ENCODE measurements at regions not wholly inside any gene's neighbourhood (a gene's known extent, or its start where the extent isn't known, plus 50 kb on each side); places are given as distances from the start of the nearest gene placed in this dataset.

DNA sequence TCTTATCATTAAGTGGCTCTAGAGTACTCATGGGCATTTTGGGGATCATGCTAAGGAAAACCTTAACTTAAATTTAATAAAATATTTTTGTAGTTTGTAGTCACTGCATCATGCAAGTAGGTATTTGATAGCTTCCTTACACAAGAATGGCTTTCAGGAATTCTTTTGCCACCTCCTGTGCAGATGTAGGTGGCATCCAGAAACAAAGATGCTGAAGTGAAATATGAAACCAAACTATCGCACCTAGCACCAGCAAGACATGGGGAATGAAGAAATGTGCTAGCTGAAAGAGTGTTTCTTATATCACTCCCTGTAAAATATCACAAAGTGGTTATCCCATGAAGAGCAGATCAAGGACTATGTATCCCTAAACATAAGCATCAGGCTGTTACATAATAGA, 924.5 kb upstream of the PRR20A start:
- no peaks in the 10 kb centered on the region for H3K4me1 Mint-ChIP-seq
- Histone ChIP-seq H3K9ac (ENCODE audit: low read length) (no peak overlapping the region), H3K27ac (ENCODE audit: low read length in 2 of 2) (no peak overlapping the region), H3K4me1 (ENCODE audit: control insufficient read depth in 2 of 2, insufficient read depth in 2 of 2, low read length in 2 of 2) (no peaks in the 10 kb centered on the region), H3K27me3 (replicated peaks in 1 of 4; ENCODE audit: control extremely low read depth in 1 of 4, control insufficient read depth in 3 of 4, insufficient read depth in 4 of 4, low read length in 3 of 4) (no peaks in the 10 kb centered on the region), H3K79me2 (ENCODE audit: control insufficient read depth, insufficient read depth, low read length) (no peaks in the 10 kb centered on the region), H2AFZ (ENCODE audit: insufficient read depth, low read depth, low read length, poor library complexity, severe bottlenecking) (no peak overlapping the region), H3K36me3 (replicated peaks in 1 of 2; ENCODE audit: control extremely low read depth in 1 of 2, control insufficient read depth in 1 of 2, extremely low read depth in 1 of 2, insufficient read depth in 2 of 2, low read length in 1 of 2) (no peaks in the 10 kb centered on the region), H3K4me3 (ENCODE audit: control extremely low read depth in 1 of 5, extremely low read depth in 1 of 5, insufficient read depth in 1 of 5, low read depth in 2 of 5, low read length in 4 of 5) (no peak overlapping the region), H3K9me3 (ENCODE audit: control extremely low read depth in 1 of 3, control insufficient read depth in 2 of 3, insufficient read depth in 1 of 3, low read length in 2 of 3) (peaks cover 0 to 2% (median 0%) of the 10 kb centered on the region in 3 donors), H4K20me1 (ENCODE audit: control insufficient read depth, insufficient read depth, low read length, poor library complexity, severe bottlenecking) (no peaks in the 10 kb centered on the region), H3K4me2 (replicated peaks; ENCODE audit: low read depth, low read length, poor library complexity, severe bottlenecking) (no peak overlapping the region)
- H3K27ac Mint-ChIP-seq: no peak overlapping the region
- intact Hi-C loops (cut with micrococcal nuclease): no loop called here
- WGBS (ENCODE audit: insufficient coverage): no CpG with 5 or more reads among the region's 1 CpG
- H3K27me3 Mint-ChIP-seq: no peaks in the 10 kb centered on the region
- TF ChIP-seq, protein P1, sequence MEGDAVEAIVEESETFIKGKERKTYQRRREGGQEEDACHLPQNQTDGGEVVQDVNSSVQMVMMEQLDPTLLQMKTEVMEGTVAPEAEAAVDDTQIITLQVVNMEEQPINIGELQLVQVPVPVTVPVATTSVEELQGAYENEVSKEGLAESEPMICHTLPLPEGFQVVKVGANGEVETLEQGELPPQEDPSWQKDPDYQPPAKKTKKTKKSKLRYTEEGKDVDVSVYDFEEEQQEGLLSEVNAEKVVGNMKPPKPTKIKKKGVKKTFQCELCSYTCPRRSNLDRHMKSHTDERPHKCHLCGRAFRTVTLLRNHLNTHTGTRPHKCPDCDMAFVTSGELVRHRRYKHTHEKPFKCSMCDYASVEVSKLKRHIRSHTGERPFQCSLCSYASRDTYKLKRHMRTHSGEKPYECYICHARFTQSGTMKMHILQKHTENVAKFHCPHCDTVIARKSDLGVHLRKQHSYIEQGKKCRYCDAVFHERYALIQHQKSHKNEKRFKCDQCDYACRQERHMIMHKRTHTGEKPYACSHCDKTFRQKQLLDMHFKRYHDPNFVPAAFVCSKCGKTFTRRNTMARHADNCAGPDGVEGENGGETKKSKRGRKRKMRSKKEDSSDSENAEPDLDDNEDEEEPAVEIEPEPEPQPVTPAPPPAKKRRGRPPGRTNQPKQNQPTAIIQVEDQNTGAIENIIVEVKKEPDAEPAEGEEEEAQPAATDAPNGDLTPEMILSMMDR (IDR thresholded peaks at IDR 0.05): no peak
- TF ChIP-seq EZH2 (IDR thresholded peaks at IDR 0.05; ENCODE audit: borderline replicate concordance, insufficient read depth, low read depth, low read length, poor library complexity, severe bottlenecking): no peak
- no peak for DNase-seq
- CTCF ChIA-PET: no interaction called here
- peaks cover 7% of the 10 kb centered on the region for H3K9me3 Mint-ChIP-seq (ENCODE audit: insufficient read depth)
- POLR2A ChIA-PET: no interaction called here
- no peak overlapping the region for H3K4me3 Mint-ChIP-seq
- no peak for ATAC-seq (ENCODE audit: low read depth)

DNA sequence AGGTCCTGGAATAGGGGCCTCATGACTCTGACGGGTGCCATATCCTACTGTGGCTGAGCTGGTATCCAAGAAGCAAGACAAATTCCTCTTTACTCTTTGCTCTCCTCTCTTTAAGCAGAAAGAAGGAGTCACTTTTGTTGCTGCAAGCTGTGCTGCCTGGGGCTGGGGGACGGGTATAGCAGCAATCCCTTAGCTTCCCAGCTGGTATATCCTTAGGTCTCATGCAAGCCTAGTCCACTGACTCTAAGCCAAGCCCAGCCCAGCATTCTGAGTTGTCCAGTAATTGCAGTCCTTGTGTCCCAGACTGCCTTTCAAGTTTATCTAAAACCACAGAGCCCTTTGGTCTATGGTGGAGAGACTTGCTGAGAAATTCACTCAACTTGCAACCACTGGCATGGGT, 893.0 kb upstream of the PRR20A start:
- H3K4me1 ChIP-seq (ENCODE audit: control insufficient read depth in 2 of 2, insufficient read depth in 2 of 2, low read length in 2 of 2): no peaks in the 10 kb centered on the region
- TF ChIP-seq EZH2 (IDR thresholded peaks at IDR 0.05; ENCODE audit: borderline replicate concordance, insufficient read depth, low read depth, low read length, poor library complexity, severe bottlenecking): no peak
- no peaks in the 10 kb centered on the region for H3K27me3 Mint-ChIP-seq
- no peaks in the 10 kb centered on the region for H3K79me2 ChIP-seq (ENCODE audit: control insufficient read depth, insufficient read depth, low read length)
- H3K9ac ChIP-seq (ENCODE audit: low read length): no peak overlapping the region
- no peaks in the 10 kb centered on the region for H3K4me1 Mint-ChIP-seq
- no peaks in the 10 kb centered on the region for H3K27me3 ChIP-seq (replicated peaks in 1 of 4; ENCODE audit: control extremely low read depth in 1 of 4, control insufficient read depth in 3 of 4, insufficient read depth in 4 of 4, low read length in 3 of 4)
- H3K36me3 ChIP-seq (replicated peaks in 1 of 2; ENCODE audit: control extremely low read depth in 1 of 2, control insufficient read depth in 1 of 2, extremely low read depth in 1 of 2, insufficient read depth in 2 of 2, low read length in 1 of 2): no peaks in the 10 kb centered on the region
- H3K4me2 ChIP-seq (replicated peaks; ENCODE audit: low read depth, low read length, poor library complexity, severe bottlenecking): no peak overlapping the region
- no peak overlapping the region for H3K27ac ChIP-seq (ENCODE audit: low read length in 2 of 2)
- ChIA-PET CTCF (no interaction called here), POLR2A (no interaction called here)
- intact Hi-C loops (cut with micrococcal nuclease): no loop called here
- no peak overlapping the region for H3K27ac Mint-ChIP-seq
- H4K20me1 ChIP-seq (ENCODE audit: control insufficient read depth, insufficient read depth, low read length, poor library complexity, severe bottlenecking): no peaks in the 10 kb centered on the region
- DNase-seq: no peak
- H3K4me3 Mint-ChIP-seq: no peak overlapping the region
- 82% methylated on average over 2 of the region's 2 CpGs for WGBS (ENCODE audit: insufficient coverage)
- no peak overlapping the region for H2AFZ ChIP-seq (ENCODE audit: insufficient read depth, low read depth, low read length, poor library complexity, severe bottlenecking)
- H3K9me3 ChIP-seq (ENCODE audit: control extremely low read depth in 1 of 3, control insufficient read depth in 2 of 3, insufficient read depth in 1 of 3, low read length in 2 of 3): peaks cover 0 to 4% (median 0%) of the 10 kb centered on the region in 3 donors
- ATAC-seq (ENCODE audit: low read depth): no peak
- H3K4me3 ChIP-seq (ENCODE audit: control extremely low read depth in 1 of 5, extremely low read depth in 1 of 5, insufficient read depth in 1 of 5, low read depth in 2 of 5, low read length in 4 of 5): no peak overlapping the region
- H3K9me3 Mint-ChIP-seq (ENCODE audit: insufficient read depth): peaks cover 5% of the 10 kb centered on the region

All from B cell (primary cell).